HCT116 (cell line): ENCODE measurements at regions not wholly inside any gene's neighbourhood (a gene's known extent, or its start where the extent isn't known, plus 50 kb on each side); places are given as distances from the start of the nearest gene placed in this dataset.

Experiments
- ATAC-seq: fragments of 200-7000 bp; cut with Tn5 transposase; 2 replicates; pipeline ENCODE4 v1.9.1; 2020; ENCODE audit warnings: mild to moderate bottlenecking, moderate library complexity
- BruUV-seq: library from RNA; stranded (reverse); fragments of 400-500 nt; replicated peaks from 2 replicates; lab custom pipeline; 2021; lab: Mats Ljungman, UMichigan
- CTCF ChIA-PET: fragments of 300-600 bp; sonication (Branson Sonifier 250); formaldehyde crosslinking; loops from one replicate; lab custom pipeline; 2021; ENCODE audit warnings: antibody characterized with exemption; lab: Charles Lee
- POLR2A ChIA-PET: fragments of 300-600, 350-600 bp; sonication (Branson Sonifier 250); formaldehyde crosslinking; loops from one replicate; lab custom pipeline; 2021; ENCODE audit warnings: antibody characterized with exemption; lab: Charles Lee
- RAD21 ChIA-PET, 2 experiments: fragments of 300-600 bp; sonication (Branson Sonifier 250); formaldehyde crosslinking; loops; one replicate each; lab custom pipeline; 2023; ENCODE audit warnings: low total read pairs in 2 of 2; ENCODE audit not compliant: uncharacterized antibody in 2 of 2, unreplicated experiment in 2 of 2, low non-redundant PET in 1 of 2; lab: Charles Lee
- DNase-seq: peaks from one replicate; pipeline ENCODE4 v3.0.0-alpha.2; 2010; ENCODE audit warnings: low read depth, low spot score
- H2AFZ ChIP-seq: fragments of 200-600 bp; shearing (Covaris generic), sonication (generic); 2 replicates; pipeline ENCODE4 v1.6.1; 2017; ENCODE audit warnings: low read depth, mixed run types, mixed read lengths, antibody characterized with exemption, low read length; ENCODE audit not compliant: poor library complexity, severe bottlenecking
- H3K27ac ChIP-seq: 2 replicates; pipeline ENCODE4 v1.5.1; 2012; ENCODE audit warnings: low read depth, low read length
- H3K27me3 ChIP-seq: fragments of 200-600 bp; sonication (generic); 2 replicates; pipeline ENCODE4 v1.6.1; 2016; ENCODE audit warnings: mixed run types, low read length, mixed read lengths; ENCODE audit not compliant: insufficient read depth
- H3K36me3 ChIP-seq, 2 experiments: fragments of 200-500 bp in 1 of 2; fragments of 200-600 bp in 1 of 2; sonication (Bioruptor generic) in 1 of 2; sonication (generic) in 1 of 2; 2 replicates each; pipeline versions ENCODE4 v1.5.1 to v1.6.1; 2014 to 2016; ENCODE audit warnings: low read length in 2 of 2, inconsistent platforms in 1 of 2, mixed read lengths in 1 of 2, mixed run types in 1 of 2; ENCODE audit not compliant: insufficient read depth in 2 of 2, control insufficient read depth in 1 of 2
- H3K4me1 ChIP-seq, 2 experiments: fragments of 200-600 bp in 1 of 2; sonication (generic) in 1 of 2; 2 replicates each; pipeline versions ENCODE4 v1.5.1 to v1.6.1; 2012 to 2017; ENCODE audit warnings: low read length in 2 of 2, inconsistent platforms in 1 of 2, mild to moderate bottlenecking in 1 of 2, mixed read lengths in 1 of 2, mixed run types in 1 of 2, moderate library complexity in 1 of 2; ENCODE audit not compliant: insufficient read depth in 2 of 2, control insufficient read depth in 1 of 2
- H3K4me2 ChIP-seq: fragments of 200-600 bp; sonication (generic); 2 replicates; pipeline ENCODE4 v1.6.1; 2017; ENCODE audit warnings: mixed run types, low read length, mixed read lengths
- H3K4me3 ChIP-seq, 2 experiments: fragments of 200-600 bp in 1 of 2; sonication (generic) in 1 of 2; replicated peaks in 1 of 2; 2 replicates each; pipeline ENCODE4 v1.5.1; 2011 to 2016; ENCODE audit warnings: low read length in 2 of 2, control low read depth in 1 of 2, low read depth in 1 of 2, mild to moderate bottlenecking in 1 of 2, mixed read lengths in 1 of 2, mixed run types in 1 of 2
- H3K79me2 ChIP-seq: fragments of 200-600 bp; sonication (generic); 2 replicates; pipeline ENCODE4 v1.6.1; 2017; ENCODE audit warnings: mild to moderate bottlenecking, mixed run types, low read length, moderate library complexity, mixed read lengths; ENCODE audit not compliant: insufficient read depth
- H3K9ac ChIP-seq: fragments of 200-600 bp; sonication (generic); 2 replicates; pipeline ENCODE4 v1.6.1; 2016; ENCODE audit warnings: low read length, mixed read lengths
- H3K9me2 ChIP-seq: fragments of 200-600 bp; sonication (generic), shearing (Covaris generic); 2 replicates; pipeline ENCODE4 v1.6.1; 2017; ENCODE audit warnings: mixed run types, mild to moderate bottlenecking, moderate library complexity; ENCODE audit not compliant: insufficient read depth
- H3K9me3 ChIP-seq, 2 experiments: fragments of 200-500 bp in 1 of 2; fragments of 200-600 bp in 1 of 2; sonication (Bioruptor generic) in 1 of 2; sonication (generic) in 1 of 2; 2 replicates each; pipeline ENCODE4 v1.6.1; 2014 to 2017; ENCODE audit warnings: low read length in 2 of 2, mixed read lengths in 2 of 2, inconsistent platforms in 1 of 2, low read depth in 1 of 2, mild to moderate bottlenecking in 1 of 2, mixed run types in 1 of 2, moderate library complexity in 1 of 2; ENCODE audit not compliant: control insufficient read depth in 1 of 2, insufficient read depth in 1 of 2
- H4K20me1 ChIP-seq: fragments of 200-600 bp; sonication (generic), shearing (Covaris generic); 2 replicates; pipeline ENCODE4 v1.6.1; 2017; ENCODE audit warnings: mixed run types, mild to moderate bottlenecking, moderate library complexity; ENCODE audit not compliant: insufficient read depth
- ATF3 ChIP-seq: IDR thresholded peaks from 2 replicates; pipeline ENCODE4 v1.6.1; 2012
- CEBPB ChIP-seq: IDR thresholded peaks from 2 replicates; pipeline ENCODE4 v1.6.1; 2012; ENCODE audit warnings: low read depth
- EZH2 ChIP-seq: fragments of 200-600 bp; sonication (generic); IDR thresholded peaks from 2 replicates; pipeline ENCODE4 v1.6.1; 2017; ENCODE audit warnings: antibody characterized with exemption, mixed run types
- FOSL1 ChIP-seq: IDR thresholded peaks from 2 replicates; pipeline ENCODE4 v1.6.1; 2012; ENCODE audit warnings: low read depth
- MAX ChIP-seq: IDR thresholded peaks from 2 replicates; pipeline ENCODE4 v1.6.1; 2012
- SIN3A ChIP-seq: IDR thresholded peaks from 2 replicates; pipeline ENCODE4 v1.6.1; 2012; ENCODE audit warnings: low read depth
- SP1 ChIP-seq: IDR thresholded peaks from 2 replicates; pipeline ENCODE4 v1.6.1; 2012; ENCODE audit warnings: low read depth
- SRF ChIP-seq: IDR thresholded peaks from 2 replicates; pipeline ENCODE4 v1.6.1; 2012; ENCODE audit warnings: low read depth
- ZNF274 ChIP-seq: fragments of 200-500 bp; sonication (Bioruptor generic); IDR thresholded peaks from 2 replicates; pipeline ENCODE4 v1.6.1; 2014; ENCODE audit warnings: mild to moderate bottlenecking, low read depth, low read length, inconsistent platforms
- intact Hi-C: fragments of 100-400 bp; cut with micrococcal nuclease; formaldehyde crosslinking; loops from 2 replicates; pipeline ENCODE4 v1.10.0; 2022
- TF ChIP-seq, protein P1 (sequence below): IDR thresholded peaks from 2 replicates; pipeline ENCODE4 v1.6.1; 2011; ENCODE audit warnings: mild to moderate bottlenecking, low read length, moderate library complexity; ENCODE audit not compliant: insufficient replicate concordance; ENCODE audit errors: extremely low read depth

DNA sequence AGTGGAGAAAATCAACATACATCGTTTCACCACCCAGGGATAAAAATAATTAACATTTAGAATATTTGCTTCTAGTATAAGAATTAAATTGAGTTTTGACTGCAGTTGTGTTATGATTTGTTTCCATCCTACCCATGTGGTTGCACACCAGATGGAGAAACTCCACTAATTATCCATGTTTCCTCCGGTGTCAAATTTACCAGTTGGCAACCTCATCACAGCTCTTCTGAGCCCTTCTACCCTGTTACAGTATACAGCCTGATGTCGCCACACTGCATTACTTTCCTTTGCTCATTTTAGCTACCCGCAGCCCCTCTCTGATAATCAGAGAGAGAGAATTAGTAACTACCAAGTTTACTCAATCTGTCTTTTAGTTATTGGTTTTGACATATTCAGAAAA is 411.2 kb downstream of the DTHD1 start:
- Histone ChIP-seq H2AFZ (no peak overlapping the region), H4K20me1 (no peaks in the 10 kb centered on the region), H3K4me3 (no peak overlapping the region), H3K9me3 (0 out of 4 replicates have a peak, but pooled peaks cover 0 to 3% of the 10 kb centered on the region in 2 experiments), H3K9ac (no peak overlapping the region), H3K27me3 (no peaks in the 10 kb centered on the region), H3K36me3 (no peaks in the 10 kb centered on the region), H3K9me2 (no peaks in the 10 kb centered on the region), H3K79me2 (no peaks in the 10 kb centered on the region), H3K27ac (no peak overlapping the region), H3K4me1 (no peaks in the 10 kb centered on the region), H3K4me2 (no peak overlapping the region)
- DNase-seq: no peak
- BruUV-seq: no TSS peak
- no peak for ATAC-seq
- no peak for TF ChIP-seq CEBPB
- no peak for TF ChIP-seq MAX
- no peak for TF ChIP-seq FOSL1
- no peak for TF ChIP-seq ZNF274
- no peak for TF ChIP-seq SP1
- TF ChIP-seq EZH2: no peak
- TF ChIP-seq, protein P1, sequence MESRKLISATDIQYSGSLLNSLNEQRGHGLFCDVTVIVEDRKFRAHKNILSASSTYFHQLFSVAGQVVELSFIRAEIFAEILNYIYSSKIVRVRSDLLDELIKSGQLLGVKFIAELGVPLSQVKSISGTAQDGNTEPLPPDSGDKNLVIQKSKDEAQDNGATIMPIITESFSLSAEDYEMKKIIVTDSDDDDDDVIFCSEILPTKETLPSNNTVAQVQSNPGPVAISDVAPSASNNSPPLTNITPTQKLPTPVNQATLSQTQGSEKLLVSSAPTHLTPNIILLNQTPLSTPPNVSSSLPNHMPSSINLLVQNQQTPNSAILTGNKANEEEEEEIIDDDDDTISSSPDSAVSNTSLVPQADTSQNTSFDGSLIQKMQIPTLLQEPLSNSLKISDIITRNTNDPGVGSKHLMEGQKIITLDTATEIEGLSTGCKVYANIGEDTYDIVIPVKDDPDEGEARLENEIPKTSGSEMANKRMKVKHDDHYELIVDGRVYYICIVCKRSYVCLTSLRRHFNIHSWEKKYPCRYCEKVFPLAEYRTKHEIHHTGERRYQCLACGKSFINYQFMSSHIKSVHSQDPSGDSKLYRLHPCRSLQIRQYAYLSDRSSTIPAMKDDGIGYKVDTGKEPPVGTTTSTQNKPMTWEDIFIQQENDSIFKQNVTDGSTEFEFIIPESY: no peak
- no peak for TF ChIP-seq SRF
- no peak for TF ChIP-seq ATF3
- no peak for TF ChIP-seq SIN3A
- intact Hi-C loops: no loop called here
- POLR2A ChIA-PET: no interaction called here
- CTCF ChIA-PET: no interaction called here
- RAD21 ChIA-PET: no interaction called here
